ENCODE measurements at regions not wholly inside any gene's neighbourhood (a gene's known extent, or its start where the extent isn't known, plus 50 kb on each side); places are given as distances from the start of the nearest gene placed in this dataset.
"Not testable (repeated sequence)": the region's sequence is repeated elsewhere in the genome, so short reads cannot be mapped to it uniquely, and the experiment has no call there.

DNA sequence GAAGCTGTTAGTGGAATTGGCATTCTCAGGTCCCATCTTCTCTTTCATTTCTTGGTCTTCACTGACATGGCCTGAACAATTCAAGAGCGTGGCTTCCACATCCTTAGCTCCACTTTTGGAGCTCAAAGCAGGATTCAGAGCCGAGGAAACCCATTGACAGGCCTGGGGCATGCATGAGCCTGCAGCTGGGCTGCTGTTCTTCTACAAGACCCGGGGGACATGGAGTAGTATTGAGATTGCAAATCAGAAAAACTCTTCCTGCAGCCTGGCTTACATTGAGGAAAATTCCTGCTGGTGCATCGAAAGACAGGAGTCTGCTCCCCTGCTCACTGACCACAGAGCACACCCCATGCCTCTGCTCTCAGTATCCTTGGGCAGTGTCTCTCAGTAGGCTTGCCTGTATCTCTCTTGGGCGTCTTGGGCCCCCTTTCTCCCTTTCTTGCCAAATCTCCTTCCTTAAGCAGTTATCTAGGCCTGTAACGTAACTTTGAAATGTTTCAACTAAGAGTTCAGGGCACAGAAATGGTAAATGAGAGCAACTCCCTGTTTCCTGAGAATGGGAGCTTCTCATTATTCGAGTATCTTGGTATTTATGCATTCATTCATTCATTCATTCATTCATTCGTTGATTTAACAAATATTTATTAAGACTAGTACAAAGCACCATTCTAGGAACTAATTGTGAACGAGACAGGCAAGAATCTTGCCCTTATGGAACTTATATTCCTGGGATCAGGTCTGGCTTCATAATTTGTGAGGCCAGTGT, 603.6 kb upstream of the CLINT1 start:
- Mint-ChIP-seq H3K9me3 (peaks cover 0 to 20% of the 10 kb centered on the region in 2 donors), H3K27ac (no peak overlapping the region)

DNA sequence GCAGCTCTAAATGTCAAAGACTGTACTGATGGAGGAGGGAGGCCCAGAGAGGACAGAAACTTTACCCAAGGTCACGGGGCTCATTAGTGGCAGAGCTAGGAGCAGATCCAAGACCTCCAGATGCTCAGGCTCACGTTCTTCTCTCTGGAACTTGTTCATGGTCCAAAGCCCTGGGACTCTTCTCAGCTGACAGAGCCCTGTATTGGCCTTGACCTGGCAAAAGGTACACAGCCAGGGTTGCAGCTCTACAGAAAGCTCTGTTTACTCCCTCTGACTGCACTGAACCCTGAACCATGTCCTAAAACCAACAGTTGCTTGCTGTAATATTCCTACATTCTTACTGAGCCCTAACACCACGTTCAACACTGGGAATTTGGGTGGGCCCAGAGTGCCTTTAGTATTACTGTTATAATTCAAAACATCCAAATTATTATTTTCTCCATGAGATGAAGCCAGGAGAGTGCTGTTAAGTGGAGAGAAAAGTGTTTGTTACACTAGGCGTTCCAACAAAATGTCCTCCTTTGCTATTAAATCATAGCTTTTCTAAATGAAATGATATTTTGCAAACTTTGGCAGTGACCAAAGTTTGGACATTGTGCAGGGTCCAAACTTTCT, 602.4 kb upstream of the CLINT1 start:
- no peak for ATAC-seq
- peaks cover 0 to 6% of the 10 kb centered on the region in 2 donors for H3K36me3 Mint-ChIP-seq
- H3K27ac Mint-ChIP-seq = no peak overlapping the region
- peaks cover 0 to 16% of the 10 kb centered on the region in 2 donors for H3K9me3 Mint-ChIP-seq
- no peak for DNase-seq (ENCODE audit: low spot score in 2 of 2)

More for the DNA sequence above, 603.6 kb upstream of the CLINT1 start:
- no peak for DNase-seq (ENCODE audit: low spot score in 2 of 2)
- no peak for ATAC-seq
- peaks cover 0 to 6% of the 10 kb centered on the region in 2 donors for H3K36me3 Mint-ChIP-seq

- DNase-seq (ENCODE audit: low spot score in 2 of 2) (no peak), ATAC-seq (no peak)
- Mint-ChIP-seq H3K9me3 (peaks cover 0 to 4% of the 10 kb centered on the region in 2 donors), H3K27ac (no peak overlapping the region), H3K36me3 (no peaks in the 10 kb centered on the region)
Observed at GRCh38 chr5:158458086-158458485, 599.1 kb upstream of the CLINT1 start.

DNA sequence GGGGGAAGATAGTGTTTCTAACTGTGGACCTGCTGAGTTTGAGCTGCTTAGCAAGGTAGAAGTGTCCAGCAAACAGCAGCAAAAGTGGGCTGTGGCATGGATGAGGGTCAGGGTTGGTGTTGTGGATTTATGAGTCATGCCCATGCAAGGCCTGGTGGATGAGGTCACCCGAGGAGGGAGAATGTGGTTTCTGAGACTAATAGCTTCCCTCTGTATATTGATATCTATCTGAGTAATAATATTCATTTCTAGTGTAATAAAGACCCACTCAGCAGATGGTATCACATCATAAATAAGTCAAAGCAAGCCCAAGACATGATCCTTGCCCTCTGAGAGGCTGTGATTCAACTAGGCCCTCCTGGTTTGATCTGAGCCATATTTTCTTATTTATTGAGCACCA, 597.8 kb upstream of the CLINT1 start:
- Mint-ChIP-seq H3K9me3 (peaks cover 0 to 4% of the 10 kb centered on the region in 2 donors), H3K27ac (no peak overlapping the region), H3K36me3 (no peaks in the 10 kb centered on the region)
- no peak for DNase-seq (ENCODE audit: low spot score in 2 of 2)
- ATAC-seq = peak; percentile 33 to 64

- H3K36me3 Mint-ChIP-seq = no peaks in the 10 kb centered on the region
- no peak overlapping the region for H3K27ac Mint-ChIP-seq
- DNase-seq (ENCODE audit: low spot score in 2 of 2) (no peak), ATAC-seq (no peak)
- peaks cover 0 to 4% of the 10 kb centered on the region in 2 donors for H3K9me3 Mint-ChIP-seq
Observed at GRCh38 chr5:158456241-158456640, 597.3 kb upstream of the CLINT1 start.

- no peaks in the 10 kb centered on the region for H3K36me3 Mint-ChIP-seq
- H3K9me3 Mint-ChIP-seq = peaks cover 0 to 6% of the 10 kb centered on the region in 2 donors
- ATAC-seq (no peak), DNase-seq (ENCODE audit: low spot score in 2 of 2) (no peak)
- no peak overlapping the region for H3K27ac Mint-ChIP-seq
Observed at GRCh38 chr5:158451993-158452672, 593.2 kb upstream of the CLINT1 start.

GRCh38 chr5:158451203-158451992, 592.5 kb upstream of the CLINT1 start:
- Mint-ChIP-seq H3K27ac (no peak overlapping the region), H3K36me3 (peaks cover 2% of the 10 kb centered on the region in 2 donors), H3K9me3 (peaks cover 0 to 6% of the 10 kb centered on the region in 2 donors)
- DNase-seq (ENCODE audit: low spot score in 2 of 2) = no peak
- no peak for ATAC-seq

- no peak for DNase-seq (ENCODE audit: low spot score in 2 of 2)
- Mint-ChIP-seq H3K27ac (no peak overlapping the region), H3K36me3 (peaks cover 8% of the 10 kb centered on the region in 2 donors), H3K9me3 (peaks cover 4 to 10% of the 10 kb centered on the region in 2 donors)
- no peak for ATAC-seq
Observed at GRCh38 chr5:158450751-158451171, 591.8 kb upstream of the CLINT1 start.

GRCh38 chr5:158446761-158447160, 587.8 kb upstream of the CLINT1 start:
- not testable (repeated sequence) for H3K27ac Mint-ChIP-seq; ATAC-seq; DNase-seq (ENCODE audit: low spot score in 2 of 2)
- H3K36me3 Mint-ChIP-seq = peaks cover 31 to 38% of the 10 kb centered on the region in 2 donors
- H3K9me3 Mint-ChIP-seq = peaks cover 15 to 23% of the 10 kb centered on the region in 2 donors

- not testable (repeated sequence) for ATAC-seq
Observed at GRCh38 chr5:158439204-158439603, 580.3 kb upstream of the CLINT1 start.

DNA sequence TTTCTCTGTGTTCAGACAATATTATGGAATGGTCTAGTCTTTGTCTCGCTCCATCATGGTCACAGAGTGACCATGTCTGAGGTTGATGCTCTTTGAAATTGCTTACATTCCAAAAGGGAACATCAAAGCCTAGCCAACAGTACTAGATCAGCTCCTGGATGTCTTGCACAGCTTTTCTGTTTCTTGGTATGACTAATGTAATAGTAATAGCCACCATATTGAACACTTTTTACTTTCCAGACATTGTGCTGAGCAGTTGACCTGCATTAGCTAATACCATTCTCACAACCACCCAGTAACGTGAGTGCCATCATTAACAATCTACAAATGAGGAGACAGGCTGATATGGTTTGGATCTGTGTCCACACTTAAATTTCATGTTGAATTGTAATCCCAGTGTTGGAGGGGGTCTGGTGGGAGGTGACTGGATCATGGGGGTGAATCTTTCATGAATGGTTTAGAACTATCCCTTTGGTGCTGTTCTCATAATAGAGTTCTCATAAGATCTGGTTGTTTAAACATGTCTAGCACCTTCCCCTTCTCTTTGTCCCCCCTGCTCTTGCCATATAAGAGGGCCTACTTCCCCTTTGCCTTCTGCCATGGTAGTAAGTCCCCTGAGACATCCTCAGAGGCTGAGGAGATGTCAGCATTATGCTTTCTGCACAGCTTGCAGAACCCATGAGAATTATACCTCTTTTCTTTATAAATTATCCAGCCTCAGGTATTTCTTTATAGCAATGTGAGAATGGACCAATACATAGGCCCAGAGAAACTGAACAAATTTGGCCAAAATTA, 577.5 kb upstream of the CLINT1 start:
- no peak for ATAC-seq
- H3K9me3 Mint-ChIP-seq = peaks cover under 1 to 12% of the 10 kb centered on the region in 2 donors
- peaks cover 8 to 32% of the 10 kb centered on the region in 2 donors for H3K36me3 Mint-ChIP-seq
- H3K27ac Mint-ChIP-seq = no peak overlapping the region
- DNase-seq (ENCODE audit: low spot score in 2 of 2) = no peak

More at GRCh38 chr5:158439204-158439603, 580.3 kb upstream of the CLINT1 start:
- H3K27ac Mint-ChIP-seq; DNase-seq (ENCODE audit: low spot score in 2 of 2): not testable (repeated sequence)
- Mint-ChIP-seq H3K36me3 (peaks cover 22 to 26% of the 10 kb centered on the region in 2 donors), H3K9me3 (peaks cover 11 to 17% of the 10 kb centered on the region in 2 donors)

DNA sequence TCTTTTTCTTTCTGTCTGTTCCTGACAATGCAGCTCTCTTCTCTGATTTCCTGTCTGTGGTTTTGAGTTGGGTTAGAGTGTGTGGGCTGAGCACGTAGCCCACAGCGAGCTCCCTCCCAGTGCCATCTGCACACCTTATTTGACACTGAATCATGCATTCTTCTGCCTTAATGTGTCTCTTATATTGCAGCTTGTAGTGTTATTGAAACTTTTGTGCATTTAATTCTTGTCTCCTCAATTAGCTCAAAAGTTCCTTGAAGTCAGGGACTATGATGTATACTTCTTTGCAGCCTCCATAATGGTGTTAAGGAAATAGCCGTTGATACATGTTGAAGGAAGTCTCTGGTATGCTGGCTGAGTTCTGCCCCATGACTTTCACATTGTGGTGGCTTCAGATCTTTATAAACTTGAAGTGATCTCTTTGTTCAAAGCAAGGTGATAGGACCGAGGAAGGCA, 576.2 kb upstream of the CLINT1 start:
- Mint-ChIP-seq H3K9me3 (peaks cover 0 to 10% of the 10 kb centered on the region in 2 donors), H3K27ac (peak overlapping the region; percentile 39 to 73), H3K36me3 (peaks cover 0 to 31% of the 10 kb centered on the region in 2 donors)
- ATAC-seq (peak; percentile 89 to 90), DNase-seq (ENCODE audit: low spot score in 2 of 2) (peak in 1 of 2 donors; percentile 23)

DNA sequence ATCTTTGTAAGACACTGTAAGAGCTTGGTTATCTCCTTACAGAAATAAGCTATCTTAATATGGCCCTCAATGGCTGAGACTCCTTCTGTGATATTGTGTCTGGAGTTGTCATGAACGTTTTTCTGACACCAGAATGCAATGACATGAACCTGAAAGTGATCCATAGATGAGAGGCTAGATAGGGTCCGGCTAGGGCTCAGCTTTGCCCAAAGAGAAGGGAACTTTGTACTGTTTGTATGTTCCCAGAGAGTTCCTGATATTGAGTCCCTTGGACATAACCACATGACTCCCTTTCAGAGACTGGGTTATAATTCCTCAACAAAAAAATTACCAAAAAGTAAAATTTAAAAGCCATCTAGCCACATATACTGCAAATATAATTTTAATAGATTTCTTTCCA, 575.8 kb upstream of the CLINT1 start:
- DNase-seq (ENCODE audit: low spot score in 2 of 2) (no peak), ATAC-seq (peak; percentile 6 to 17)
- Mint-ChIP-seq H3K27ac (peak overlapping the region in 1 of 2 donors; percentile 39), H3K36me3 (peaks cover 3 to 35% of the 10 kb centered on the region in 2 donors), H3K9me3 (peaks cover 0 to 15% of the 10 kb centered on the region in 2 donors)

DNA sequence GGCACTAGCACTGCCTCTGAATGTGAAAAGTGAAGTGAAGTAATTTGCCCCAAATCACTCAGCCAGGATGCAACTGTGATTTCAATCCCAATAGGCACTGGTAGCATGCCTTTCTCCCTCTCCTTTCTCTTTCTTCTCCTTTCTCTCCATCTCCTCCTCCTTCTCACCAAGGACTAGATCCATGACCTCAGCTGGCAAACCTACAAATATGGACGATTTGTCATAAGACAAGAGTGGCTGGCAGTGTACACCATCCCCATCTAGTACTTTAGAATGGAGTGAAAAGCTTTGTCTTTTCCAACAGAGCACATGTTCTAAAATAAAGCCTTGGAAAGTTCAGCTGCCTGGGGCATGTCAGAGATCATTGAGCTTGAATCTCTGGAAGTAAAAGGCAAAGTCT, 574.7 kb upstream of the CLINT1 start:
- Mint-ChIP-seq H3K27ac (no peak overlapping the region), H3K36me3 (peaks cover 7 to 41% of the 10 kb centered on the region in 2 donors), H3K9me3 (peaks cover 0 to 18% of the 10 kb centered on the region in 2 donors)
- ATAC-seq (no peak), DNase-seq (ENCODE audit: low spot score in 2 of 2) (no peak)

GRCh38 chr5:158431369-158432029, 572.6 kb upstream of the CLINT1 start:
- no peak overlapping the region for H3K27ac Mint-ChIP-seq
- no peak for DNase-seq (ENCODE audit: low spot score in 2 of 2)
- ATAC-seq = peak in 1 of 2 donors; percentile 9
- peaks cover 7 to 41% of the 10 kb centered on the region in 2 donors for H3K36me3 Mint-ChIP-seq
- peaks cover 0 to 18% of the 10 kb centered on the region in 2 donors for H3K9me3 Mint-ChIP-seq

Measured in activated naive CD4-positive, alpha-beta T cell treated with anti-CD3 and anti-CD28 coated beads, Interleukin-2, amount 50 U/mL, for 72 hours (primary cell).